Daoy (cell line): ENCODE measurements at regions not wholly inside any gene's neighbourhood (a gene's known extent, or its start where the extent isn't known, plus 50 kb on each side); places are given as distances from the start of the nearest gene placed in this dataset.
A peak's percentile ranks its signal among the peaks of the same experiment; 100 is the strongest.
"Not testable (repeated sequence)": the region's sequence is repeated elsewhere in the genome, so short reads cannot be mapped to it uniquely, and the experiment has no call there.

Experiments used
- DNase-seq: peaks from one replicate; pipeline ENCODE4 v3.0.0-alpha.2; 2015; ENCODE audit warnings: low read depth

DNA sequence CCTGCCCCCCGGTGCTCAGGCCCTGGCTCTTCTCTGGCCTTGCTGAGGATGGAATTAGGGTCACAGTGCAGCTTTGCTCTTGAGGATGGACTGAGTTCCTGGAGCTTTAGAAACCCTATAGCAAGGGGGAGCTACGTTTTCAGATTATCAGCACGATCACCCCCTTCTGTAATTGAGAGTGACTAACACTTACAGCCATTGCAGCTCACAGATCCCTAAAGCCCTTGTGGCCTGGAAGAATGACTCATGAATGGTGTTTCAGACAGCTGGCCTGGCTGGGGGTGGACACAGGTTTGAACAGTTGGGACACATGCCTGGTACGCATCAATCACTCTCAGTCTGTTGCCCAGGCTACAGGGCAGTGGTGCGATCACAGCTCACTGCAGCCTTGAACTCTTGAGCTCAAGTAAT is 79.7 kb upstream of the IGFBP5 start:
- peak; percentile 96 for DNase-seq

DNA sequence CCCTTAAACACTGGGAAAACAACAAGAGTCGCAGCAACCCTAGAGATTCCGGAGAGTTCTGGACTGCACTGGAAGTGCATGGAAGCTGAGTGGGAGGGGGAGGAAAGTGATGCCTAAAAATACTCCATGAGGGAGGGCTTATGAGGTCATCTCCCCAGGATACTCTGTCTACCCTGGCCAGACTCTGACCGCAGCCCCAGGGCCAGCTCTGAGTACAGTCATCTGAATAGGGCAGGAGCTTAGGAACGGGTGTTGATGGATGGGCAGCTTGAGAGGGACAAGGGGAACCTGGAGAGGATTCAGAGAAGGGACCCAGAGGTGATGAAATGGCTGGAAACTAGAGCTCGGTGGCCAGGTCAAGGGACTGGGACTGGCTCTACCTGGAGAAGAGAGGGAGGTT is 79.3 kb upstream of the IGFBP5 start:
- DNase-seq = peak; percentile 83

DNA sequence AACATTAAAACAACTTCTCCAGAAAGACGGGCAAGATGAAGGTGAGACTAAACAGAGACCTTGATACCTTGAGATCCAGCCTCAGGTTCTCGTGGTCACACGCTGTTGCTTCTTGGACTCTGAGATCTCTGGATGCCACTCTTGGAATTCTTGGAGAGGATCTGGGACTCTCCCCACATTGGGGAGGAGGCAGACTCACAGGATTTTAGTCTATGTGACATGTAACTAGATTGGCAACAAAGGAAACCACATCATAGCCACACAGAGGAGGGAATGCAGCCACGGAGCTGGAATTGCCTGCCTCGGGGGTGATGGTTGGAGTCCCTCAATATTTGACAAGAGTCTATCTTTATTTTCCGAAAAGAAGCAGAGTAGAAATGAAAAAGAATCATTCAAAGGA is 78.8 kb upstream of the IGFBP5 start:
- peak; percentile 10 for DNase-seq

- DNase-seq = no peak
Measured at GRCh38 chr2:216773072-216773471, 77.7 kb upstream of the IGFBP5 start.

DNA sequence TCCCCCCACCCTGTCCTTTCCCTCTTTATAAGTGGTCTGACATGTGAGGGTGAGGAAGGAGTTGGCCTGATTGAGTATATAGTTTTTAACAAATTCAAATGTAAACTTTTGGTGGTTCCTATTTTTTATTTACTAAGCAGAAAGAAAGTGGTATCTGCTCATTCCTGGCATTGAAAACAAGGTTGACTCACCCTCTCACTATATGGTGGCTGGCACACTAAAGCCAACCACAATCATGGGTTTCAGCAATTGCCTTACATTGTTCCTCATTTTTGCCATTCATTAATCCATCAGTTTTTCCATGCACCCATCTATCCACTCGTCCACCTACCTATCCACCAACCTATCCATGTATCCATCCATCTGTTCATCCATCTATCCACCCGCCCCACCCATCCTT is 75.4 kb upstream of the IGFBP5 start:
- DNase-seq = no peak

GRCh38 chr2:216770050-216770449 is 74.7 kb upstream of the IGFBP5 start:
- no peak for DNase-seq

- no peak for DNase-seq
Measured at GRCh38 chr2:216769626-216770025, 74.3 kb upstream of the IGFBP5 start.

DNA sequence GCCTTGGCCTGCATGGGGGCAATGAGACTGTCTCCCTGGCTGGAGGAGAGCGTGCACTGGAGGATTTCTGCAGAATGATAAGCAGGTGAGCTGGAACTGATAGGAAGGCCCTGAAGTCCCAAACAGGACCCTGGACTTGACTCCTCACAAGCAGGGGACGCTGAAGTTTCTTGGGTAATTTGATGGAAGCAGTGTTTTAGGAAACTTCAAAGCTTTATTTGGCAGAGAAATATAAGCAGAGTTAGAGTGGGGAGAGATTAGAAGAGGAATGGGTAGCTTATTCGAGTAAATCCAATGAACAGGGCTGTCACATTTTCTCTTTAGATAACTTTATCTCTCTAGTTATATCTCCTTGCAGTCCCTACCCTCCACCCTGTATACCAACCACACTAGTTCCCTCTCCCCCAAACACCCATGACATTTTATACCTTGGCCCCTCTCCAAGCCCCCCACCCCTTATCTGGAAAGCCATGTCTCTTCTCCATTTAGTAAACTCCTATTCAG is 73.6 kb upstream of the IGFBP5 start:
- DNase-seq = no peak

- DNase-seq = no peak
Measured at GRCh38 chr2:216765761-216766262, 70.5 kb upstream of the IGFBP5 start.

- no peak for DNase-seq
Measured at GRCh38 chr2:216763396-216763795, 68.0 kb upstream of the IGFBP5 start.

- no peak for DNase-seq
Measured at GRCh38 chr2:216761809-216762208, 66.5 kb upstream of the IGFBP5 start.

DNA sequence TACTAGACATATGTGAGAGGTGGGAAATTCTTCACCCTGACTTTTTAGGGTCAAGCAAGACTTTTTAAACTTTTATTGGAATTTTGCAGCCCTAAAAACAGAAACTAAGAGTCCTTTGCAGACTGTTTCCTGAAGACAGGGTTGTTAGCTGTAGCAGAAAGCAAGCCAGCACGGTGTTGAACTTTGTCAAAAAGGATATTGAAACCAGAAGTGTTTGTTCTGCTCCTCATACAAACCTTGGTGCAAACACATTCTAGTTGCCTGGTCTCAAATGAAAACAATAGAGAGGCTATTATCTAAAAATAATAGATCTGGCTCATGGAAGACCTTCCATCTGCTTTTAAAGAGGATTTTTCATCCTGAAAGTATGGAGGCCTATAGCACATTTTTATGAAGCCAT is 65.8 kb upstream of the IGFBP5 start:
- no peak for DNase-seq

GRCh38 chr2:216758256-216759155 is 63.2 kb upstream of the IGFBP5 start:
- no peak for DNase-seq

DNA sequence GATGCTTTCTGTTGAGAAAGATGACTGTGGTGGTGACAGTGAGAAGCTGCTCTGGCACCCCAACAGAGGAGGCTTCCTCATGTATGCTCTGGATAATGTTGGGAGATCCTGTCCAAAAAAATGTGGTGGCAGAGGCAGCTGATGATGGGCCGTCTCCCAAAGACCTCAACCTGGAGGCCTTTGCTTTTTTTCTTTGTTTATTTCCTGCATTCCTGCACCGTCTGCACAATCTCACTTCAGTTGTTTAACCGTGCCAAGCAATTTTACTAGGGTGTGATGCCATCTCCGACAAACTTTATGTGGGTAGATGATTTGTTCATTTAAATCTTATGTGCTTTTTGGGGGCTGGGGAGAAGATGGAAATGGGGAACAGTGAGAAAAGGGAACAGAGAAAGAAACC is 62.2 kb upstream of the IGFBP5 start:
- no peak for DNase-seq

DNA sequence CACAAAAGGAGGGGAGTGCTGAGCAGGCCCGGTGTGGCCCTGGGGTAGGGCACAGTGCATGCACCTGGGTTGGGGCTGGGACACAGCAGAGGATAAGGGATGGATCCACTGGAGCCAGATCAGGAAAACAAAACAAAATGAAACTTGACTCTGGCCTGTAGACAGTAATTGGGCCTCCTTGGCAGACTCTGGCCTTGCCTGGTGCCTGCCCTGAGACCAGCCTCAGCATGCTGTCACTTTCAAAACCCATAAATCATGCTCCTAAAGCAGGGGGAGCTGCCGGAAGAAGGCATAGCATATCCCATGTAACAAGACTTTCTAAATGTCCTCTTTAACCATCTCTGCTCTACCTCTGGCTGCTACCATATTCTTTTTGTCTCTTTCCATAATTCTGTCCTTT is 61.1 kb upstream of the IGFBP5 start:
- DNase-seq = no peak

DNA sequence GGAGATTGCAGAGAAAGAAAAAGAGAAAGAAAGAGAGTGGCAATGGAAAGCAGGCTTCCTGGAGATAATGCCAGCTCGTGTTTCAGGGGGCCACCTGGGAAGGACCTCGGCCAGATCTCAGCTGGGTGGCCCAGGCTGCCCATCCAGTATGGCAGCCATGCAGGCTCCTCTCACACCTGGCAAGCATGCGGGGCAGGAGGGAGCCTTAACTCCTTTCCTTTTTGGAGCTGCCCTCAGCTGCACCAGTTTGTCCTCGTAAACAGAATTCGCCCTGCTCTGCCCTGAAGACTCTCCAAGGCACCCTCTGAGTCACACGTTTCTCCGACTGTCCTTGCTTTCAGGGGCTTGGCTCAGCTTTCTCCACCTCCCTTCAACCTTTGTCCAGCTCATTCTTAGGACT is 59.5 kb upstream of the IGFBP5 start:
- no peak for DNase-seq

DNA sequence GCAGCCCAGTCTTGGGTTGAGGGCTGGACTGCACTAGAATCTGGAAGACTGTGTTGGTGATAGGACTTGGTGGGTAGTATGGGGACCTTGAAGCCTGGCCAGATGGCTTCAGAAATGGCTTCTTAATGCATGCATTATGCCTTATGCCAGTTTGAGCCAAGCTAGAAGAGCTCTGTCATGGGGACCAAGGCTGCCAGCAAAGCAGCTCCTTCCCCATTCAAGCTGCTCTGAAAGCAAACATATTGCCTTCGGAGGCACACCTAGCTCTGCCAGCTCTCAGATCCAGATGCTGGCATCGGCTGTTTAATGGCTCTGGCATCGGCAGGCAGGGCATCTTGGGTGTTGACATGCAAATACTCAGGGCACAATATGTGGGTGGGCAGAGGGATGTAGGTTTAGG is 59.0 kb upstream of the IGFBP5 start:
- no peak for DNase-seq

DNA sequence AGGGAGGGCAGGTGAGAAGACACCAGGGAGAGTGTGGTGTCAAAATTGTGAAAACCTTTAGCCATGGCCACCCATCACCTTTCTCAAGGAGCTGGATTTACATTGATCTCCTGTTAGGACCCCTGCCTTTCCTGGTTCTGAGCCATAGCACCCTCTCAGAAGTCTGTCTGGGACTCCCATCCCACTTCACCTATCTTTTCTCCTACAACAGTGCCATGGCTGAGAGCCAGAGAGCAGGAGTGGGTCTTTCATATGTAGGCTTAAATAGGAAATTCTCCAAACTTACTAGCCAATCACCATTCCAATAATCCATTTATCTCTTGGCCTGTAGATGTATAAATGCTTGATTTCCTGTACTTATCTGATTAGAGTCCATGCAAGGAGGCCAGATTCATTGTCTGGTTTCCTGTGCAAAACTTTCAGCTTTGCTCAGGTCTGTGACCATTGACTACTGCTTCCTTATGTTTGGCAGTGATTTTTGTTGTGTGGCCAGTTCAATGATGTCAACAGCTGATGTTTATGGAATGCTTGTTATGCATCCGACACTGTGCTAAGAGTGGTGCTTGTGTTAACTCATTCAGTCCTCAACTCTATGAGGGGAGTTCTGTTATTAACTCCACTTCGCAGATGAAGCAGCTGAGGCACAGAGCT is 57.6 kb upstream of the IGFBP5 start:
- no peak for DNase-seq

- DNase-seq = not testable (repeated sequence)
Measured at GRCh38 chr2:216750750-216751149, 55.4 kb upstream of the IGFBP5 start.

GRCh38 chr2:216746268-216746667 is 50.9 kb upstream of the IGFBP5 start:
- not testable (repeated sequence) for DNase-seq

DNA sequence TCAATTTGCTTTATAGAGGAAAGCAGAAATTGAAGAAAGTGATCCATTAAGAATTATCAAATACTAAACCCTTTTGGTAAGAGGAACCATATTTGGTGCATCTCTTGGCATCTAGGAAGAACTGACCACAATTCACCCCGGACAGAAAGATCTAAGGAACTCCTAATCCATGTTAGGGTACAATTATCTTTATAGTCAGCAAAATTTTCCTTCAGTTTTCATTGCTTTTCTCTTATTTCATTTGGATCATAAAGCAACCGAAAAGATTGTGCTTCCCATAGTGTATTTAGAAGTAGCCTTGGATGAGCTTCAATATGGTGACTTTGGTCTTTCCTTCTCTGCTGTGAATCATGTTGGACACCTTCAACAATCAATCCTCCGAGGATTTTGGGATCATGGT is 50.1 kb upstream of the IGFBP5 start:
- DNase-seq = no peak
